AG04450 (cell line): ENCODE measurements at regions not wholly inside any gene's neighbourhood (a gene's known extent, or its start where the extent isn't known, plus 50 kb on each side); places are given as distances from the start of the nearest gene placed in this dataset.

Source experiments
- CTCF ChIA-PET: fragments of 300-600, 350-600 bp; formaldehyde crosslinking; extraction: SDS; loops from one replicate; lab custom pipeline; 2022; ENCODE audit warnings: antibody characterized with exemption, inconsistent platforms; lab: Charles Lee
- POLR2A ChIA-PET: fragments of 350-600 bp; formaldehyde crosslinking; extraction: SDS; loops from one replicate; lab custom pipeline; 2021; ENCODE audit warnings: antibody characterized with exemption, inconsistent platforms; lab: Yijun Ruan, JAX
- DNase-seq: peaks from one replicate; pipeline ENCODE4 v3.0.0-alpha.2; 2011; ENCODE audit warnings: low read depth, low spot score
- H3K27ac ChIP-seq: one replicate; pipeline ENCODE4 v1.5.1; 2012; ENCODE audit warnings: low read depth, low read length, control low read depth
- H3K27me3 ChIP-seq: one replicate; pipeline ENCODE4 v1.6.0; 2012; ENCODE audit warnings: low read length; ENCODE audit not compliant: control insufficient read depth, insufficient read depth
- H3K4me3 ChIP-seq: 2 replicates; pipeline ENCODE4 v1.5.1; 2011; ENCODE audit warnings: mild to moderate bottlenecking, low read depth, low read length, control low read depth
- H3K9me3 ChIP-seq: 2 replicates; pipeline ENCODE4 v1.5.1; 2012; ENCODE audit warnings: low read length; ENCODE audit not compliant: control insufficient read depth, insufficient read depth
- CTCF ChIP-seq: IDR thresholded peaks from 2 replicates; pipeline ENCODE4 v1.5.1; 2011; ENCODE audit warnings: low read depth, low read length, control low read depth, inconsistent platforms

- Histone ChIP-seq H3K27ac (no peak overlapping the region), H3K27me3 (no peaks in the 10 kb centered on the region), H3K9me3 (peaks cover 66% of the 10 kb centered on the region), H3K4me3 (no peak overlapping the region)
- ChIA-PET CTCF (no interaction called here), POLR2A (no interaction called here)
- DNase-seq: no peak
- TF ChIP-seq CTCF: no peak
These were observed 91.1 kb downstream of the TUBA3C start for GRCh38 chr13:19090495-19090894.

DNA sequence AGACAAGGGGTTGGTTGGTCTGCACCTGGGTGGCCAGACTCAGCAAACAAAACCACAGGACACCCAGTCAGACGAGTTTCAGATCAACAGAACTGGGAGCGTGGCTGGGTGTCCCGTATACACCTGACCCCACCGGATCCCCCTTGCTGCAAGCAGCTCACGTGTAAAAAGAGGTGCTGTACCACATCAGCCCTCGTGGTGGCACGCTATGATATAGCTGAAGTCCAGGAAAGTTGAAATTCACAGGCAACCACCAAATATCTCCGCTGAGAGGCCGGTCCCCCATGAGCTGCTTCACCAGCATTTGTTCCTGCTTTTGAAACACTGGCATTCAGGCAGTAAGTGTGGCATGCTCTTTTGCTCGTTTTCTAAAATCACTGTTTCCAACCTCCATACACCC is 92.3 kb downstream of the TUBA3C start:
- H3K9me3 ChIP-seq: peaks cover 68% of the 10 kb centered on the region
- no peak for DNase-seq
- CTCF ChIA-PET: no interaction called here

DNA sequence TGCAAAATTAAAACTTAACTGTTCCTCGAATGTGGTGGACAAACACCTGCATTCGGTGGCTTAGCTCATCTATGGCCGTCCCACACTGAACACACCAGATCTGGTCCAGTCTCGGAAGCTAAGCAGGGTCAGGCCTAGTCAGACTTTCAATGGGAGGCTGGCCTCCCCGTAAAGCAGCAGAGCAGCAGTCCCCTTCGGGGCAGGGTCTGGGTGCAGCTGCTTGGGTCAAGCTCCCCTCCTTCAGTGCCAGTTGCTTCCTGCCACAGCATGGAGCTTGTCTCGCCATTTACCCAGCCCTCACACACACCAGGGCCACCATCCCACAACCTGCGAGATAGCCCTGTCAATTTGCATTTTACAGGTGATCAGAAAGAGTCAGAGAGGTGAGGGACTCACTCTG is 93.2 kb downstream of the TUBA3C start:
- DNase-seq: no peak
- Histone ChIP-seq H3K27me3 (no peaks in the 10 kb centered on the region), H3K9me3 (peaks cover 71% of the 10 kb centered on the region), H3K27ac (no peak overlapping the region), H3K4me3 (no peak overlapping the region)
- no peak for TF ChIP-seq CTCF
- POLR2A ChIA-PET: no interaction called here
- CTCF ChIA-PET: no interaction called here

More for the DNA sequence above, 92.3 kb downstream of the TUBA3C start:
- no peak for TF ChIP-seq CTCF
- no peak overlapping the region for H3K4me3 ChIP-seq
- no peak overlapping the region for H3K27ac ChIP-seq
- H3K27me3 ChIP-seq: no peaks in the 10 kb centered on the region
- POLR2A ChIA-PET: no interaction called here

DNA sequence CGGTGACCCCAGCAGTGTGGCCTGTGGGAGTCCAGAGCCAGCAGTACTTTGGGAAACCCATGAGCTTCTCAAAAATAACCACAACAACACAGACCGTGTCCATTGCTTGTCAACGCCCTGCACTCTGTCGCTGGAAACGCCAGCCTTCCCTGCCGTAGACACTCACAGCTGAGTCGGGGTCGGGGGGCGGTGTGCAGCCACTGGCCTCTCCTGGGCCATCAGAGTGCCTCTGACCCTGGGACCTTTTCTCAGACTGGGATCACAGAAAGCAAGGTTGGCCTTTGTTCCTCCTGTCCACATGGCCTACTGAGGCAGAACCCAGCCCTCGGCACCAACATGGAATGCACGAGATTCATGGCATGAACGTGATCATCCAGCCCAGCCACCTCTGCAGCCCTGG is 95.7 kb downstream of the TUBA3C start:
- DNase-seq: no peak
- Histone ChIP-seq H3K27ac (no peak overlapping the region), H3K27me3 (no peaks in the 10 kb centered on the region), H3K9me3 (peaks cover 67% of the 10 kb centered on the region), H3K4me3 (no peak overlapping the region)
- POLR2A ChIA-PET: no interaction called here
- CTCF ChIA-PET: no interaction called here
- TF ChIP-seq CTCF: no peak

DNA sequence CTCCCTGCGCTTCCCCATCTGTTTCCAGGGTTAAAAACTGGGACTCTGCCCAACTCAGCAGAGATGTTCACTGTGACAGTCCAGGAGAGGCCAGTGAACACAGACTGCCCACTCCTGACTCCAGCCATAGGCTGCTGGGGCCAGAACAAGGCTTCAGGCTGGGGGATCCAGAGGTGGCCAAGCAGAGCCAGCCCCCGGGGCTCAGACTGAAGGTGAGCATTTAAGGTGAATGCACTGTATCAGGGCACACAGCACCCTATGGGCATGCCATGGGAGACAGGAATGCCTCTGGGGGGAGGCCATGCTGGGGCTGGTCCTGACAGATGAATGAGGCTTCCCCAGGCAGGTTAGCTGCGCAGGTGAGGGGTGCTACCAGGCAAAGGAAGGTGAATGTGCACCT is 96.4 kb downstream of the TUBA3C start:
- POLR2A ChIA-PET: no interaction called here
- CTCF ChIA-PET: no interaction called here
- H3K4me3 ChIP-seq: no peak overlapping the region

More for the DNA sequence above, 96.4 kb downstream of the TUBA3C start:
- no peak for DNase-seq
- H3K27me3 ChIP-seq: no peaks in the 10 kb centered on the region
- H3K27ac ChIP-seq: no peak overlapping the region
- H3K9me3 ChIP-seq: peaks cover 61% of the 10 kb centered on the region
- no peak for TF ChIP-seq CTCF
